ENCODE measurements at regions not wholly inside any gene's neighbourhood (a gene's known extent, or its start where the extent isn't known, plus 50 kb on each side); places are given as distances from the start of the nearest gene placed in this dataset.
"Not testable (repeated sequence)": the region's sequence is repeated elsewhere in the genome, so short reads cannot be mapped to it uniquely, and the experiment has no call there.

DNA sequence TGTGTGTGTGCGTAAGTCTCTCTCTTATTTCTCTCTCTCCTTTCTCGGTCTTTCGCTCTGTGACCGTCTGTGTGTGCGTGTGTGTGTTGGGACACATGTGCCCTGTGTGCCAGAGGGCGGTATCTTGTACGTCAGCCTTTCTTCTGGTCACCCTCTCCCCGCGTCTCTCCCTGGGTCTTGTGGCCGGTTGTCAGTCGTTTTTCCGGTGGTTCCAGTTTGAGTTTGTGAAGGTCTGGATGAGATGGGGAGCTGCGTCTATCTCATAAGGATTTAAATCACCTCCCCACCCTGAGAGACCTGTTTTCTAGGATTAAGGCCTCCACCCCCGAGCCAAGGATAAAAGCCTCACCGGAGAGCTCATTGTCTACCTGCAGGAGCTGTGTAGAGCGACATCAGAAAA, 295.5 kb upstream of the ZNF337 start:
- H3K27ac ChIP-seq (ENCODE audit: low read length), result no peak overlapping the region
- H4K20me1 ChIP-seq (ENCODE audit: insufficient read depth, low read length), result no peaks in the 10 kb centered on the region
- no peak overlapping the region for H3K4me2 ChIP-seq (ENCODE audit: low read depth, low read length)
- DNase-seq, result no peak
- no peaks in the 10 kb centered on the region for H3K9me3 ChIP-seq (replicated peaks; ENCODE audit: insufficient read depth, low read length)
- no peaks in the 10 kb centered on the region for H3K36me3 ChIP-seq (replicated peaks; ENCODE audit: insufficient read depth, low read length)
- no peaks in the 10 kb centered on the region for H3F3A ChIP-seq (ENCODE audit: insufficient read depth, low read length)
- H2AFZ ChIP-seq (ENCODE audit: low read length), result no peak overlapping the region
- no peak overlapping the region for H3K4me3 ChIP-seq (ENCODE audit: low read length)
- H3K9ac ChIP-seq (ENCODE audit: low read length), result no peak overlapping the region
- H3K27me3 ChIP-seq (replicated peaks; ENCODE audit: insufficient read depth, low read length), result no peaks in the 10 kb centered on the region
- H3K9me2 ChIP-seq (replicated peaks; ENCODE audit: insufficient read depth, low read length), result no peaks in the 10 kb centered on the region
- TF ChIP-seq EZH2 (optimal IDR thresholded peaks at IDR 0.05; ENCODE audit: low read depth, low read length) (no peak), CTCF (IDR thresholded peaks at IDR 0.05; ENCODE audit: low read length) (no peak), EZH2phosphoT487 (IDR thresholded peaks at IDR 0.05; ENCODE audit: low read length) (no peak)
- H3K79me2 ChIP-seq (ENCODE audit: low read length), result no peaks in the 10 kb centered on the region
- H3K4me1 ChIP-seq (ENCODE audit: low read length), result no peaks in the 10 kb centered on the region

- DNase-seq, result no peak
- H3K4me2 ChIP-seq (ENCODE audit: low read depth, low read length), result no peak overlapping the region
- H3K4me3 ChIP-seq (ENCODE audit: low read length), result no peak overlapping the region
- H3K27me3 ChIP-seq (replicated peaks; ENCODE audit: insufficient read depth, low read length), result no peaks in the 10 kb centered on the region
- no peaks in the 10 kb centered on the region for H3K9me2 ChIP-seq (replicated peaks; ENCODE audit: insufficient read depth, low read length)
- no peaks in the 10 kb centered on the region for H3K4me1 ChIP-seq (ENCODE audit: low read length)
- no peak overlapping the region for H2AFZ ChIP-seq (ENCODE audit: low read length)
- H3K9me3 ChIP-seq (replicated peaks; ENCODE audit: insufficient read depth, low read length), result no peaks in the 10 kb centered on the region
- H3K27ac ChIP-seq (ENCODE audit: low read length), result no peak overlapping the region
- no peaks in the 10 kb centered on the region for H3F3A ChIP-seq (ENCODE audit: insufficient read depth, low read length)
- H3K79me2 ChIP-seq (ENCODE audit: low read length), result no peaks in the 10 kb centered on the region
- H4K20me1 ChIP-seq (ENCODE audit: insufficient read depth, low read length), result no peaks in the 10 kb centered on the region
- H3K9ac ChIP-seq (ENCODE audit: low read length), result no peak overlapping the region
- no peaks in the 10 kb centered on the region for H3K36me3 ChIP-seq (replicated peaks; ENCODE audit: insufficient read depth, low read length)
- TF ChIP-seq CTCF (IDR thresholded peaks at IDR 0.05; ENCODE audit: low read length), result no peak
- no peak for TF ChIP-seq EZH2phosphoT487 (IDR thresholded peaks at IDR 0.05; ENCODE audit: low read length)
- no peak for TF ChIP-seq EZH2 (optimal IDR thresholded peaks at IDR 0.05; ENCODE audit: low read depth, low read length)
These were observed 295.1 kb upstream of the ZNF337 start for GRCh38 chr20:25991756-25992130.

GRCh38 chr20:25991051-25991755, 294.6 kb upstream of the ZNF337 start:
- H3K9me2 ChIP-seq (replicated peaks; ENCODE audit: insufficient read depth, low read length), result no peaks in the 10 kb centered on the region
- H3K4me2 ChIP-seq (ENCODE audit: low read depth, low read length), result no peak overlapping the region
- no peaks in the 10 kb centered on the region for H3K4me1 ChIP-seq (ENCODE audit: low read length)
- H2AFZ ChIP-seq (ENCODE audit: low read length), result no peak overlapping the region
- H3F3A ChIP-seq (ENCODE audit: insufficient read depth, low read length), result no peaks in the 10 kb centered on the region
- DNase-seq, result no peak
- H3K9ac ChIP-seq (ENCODE audit: low read length), result no peak overlapping the region
- H3K9me3 ChIP-seq (replicated peaks; ENCODE audit: insufficient read depth, low read length), result no peaks in the 10 kb centered on the region
- H3K27ac ChIP-seq (ENCODE audit: low read length), result no peak overlapping the region
- no peak for TF ChIP-seq EZH2 (optimal IDR thresholded peaks at IDR 0.05; ENCODE audit: low read depth, low read length)
- no peak for TF ChIP-seq CTCF (IDR thresholded peaks at IDR 0.05; ENCODE audit: low read length)
- no peak for TF ChIP-seq EZH2phosphoT487 (IDR thresholded peaks at IDR 0.05; ENCODE audit: low read length)
- no peaks in the 10 kb centered on the region for H3K27me3 ChIP-seq (replicated peaks; ENCODE audit: insufficient read depth, low read length)
- H3K79me2 ChIP-seq (ENCODE audit: low read length), result no peaks in the 10 kb centered on the region
- no peak overlapping the region for H3K4me3 ChIP-seq (ENCODE audit: low read length)
- H4K20me1 ChIP-seq (ENCODE audit: insufficient read depth, low read length), result no peaks in the 10 kb centered on the region
- H3K36me3 ChIP-seq (replicated peaks; ENCODE audit: insufficient read depth, low read length), result no peaks in the 10 kb centered on the region

DNA sequence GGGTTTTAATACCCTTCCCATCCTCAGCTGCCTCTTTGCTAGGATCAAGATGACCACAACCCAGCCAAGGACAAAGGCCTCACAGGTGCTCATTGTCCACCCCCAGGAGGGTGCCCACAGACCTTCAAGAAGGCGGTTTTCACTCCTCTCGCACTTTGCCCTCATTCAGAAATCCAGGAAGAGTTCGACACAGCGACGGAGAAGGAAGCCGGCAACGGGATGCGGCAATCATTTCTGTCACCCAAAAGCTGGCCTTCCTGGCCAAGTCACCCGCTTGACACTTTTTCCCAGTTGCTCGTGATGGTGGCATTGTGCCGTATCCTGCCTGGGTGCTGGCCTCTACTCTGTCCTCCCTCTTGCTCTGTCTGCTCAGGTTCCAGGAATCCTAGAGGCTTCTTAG, 293.0 kb upstream of the ZNF337 start:
- not testable (repeated sequence) for H3K79me2 ChIP-seq (ENCODE audit: low read length); H3K4me3 ChIP-seq (ENCODE audit: low read length); H3K9me2 ChIP-seq (replicated peaks; ENCODE audit: insufficient read depth, low read length); H3K9ac ChIP-seq (ENCODE audit: low read length); H3K36me3 ChIP-seq (replicated peaks; ENCODE audit: insufficient read depth, low read length); H2AFZ ChIP-seq (ENCODE audit: low read length); H3K9me3 ChIP-seq (replicated peaks; ENCODE audit: insufficient read depth, low read length); H3F3A ChIP-seq (ENCODE audit: insufficient read depth, low read length); H3K27me3 ChIP-seq (replicated peaks; ENCODE audit: insufficient read depth, low read length); H3K4me1 ChIP-seq (ENCODE audit: low read length); H3K27ac ChIP-seq (ENCODE audit: low read length); H3K4me2 ChIP-seq (ENCODE audit: low read depth, low read length); DNase-seq; H4K20me1 ChIP-seq (ENCODE audit: insufficient read depth, low read length)

All from MM.1S (cell line).